H9 (cell line): ENCODE measurements at regions not wholly inside any gene's neighbourhood (a gene's known extent, or its start where the extent isn't known, plus 50 kb on each side); places are given as distances from the start of the nearest gene placed in this dataset.

Experiments
- DNase-seq: peaks from one replicate; pipeline ENCODE4 v3.0.0-alpha.2; 2017
- H2AFZ ChIP-seq: one replicate; pipeline ENCODE4 v1.6.1; 2013; ENCODE audit warnings: mild to moderate bottlenecking, low read length, control low read depth, moderate library complexity
- H2AK5ac ChIP-seq: 2 replicates; pipeline ENCODE4 v1.6.1; 2013; ENCODE audit warnings: low read length, control low read depth, mixed read lengths; ENCODE audit not compliant: insufficient read length
- H2BK120ac ChIP-seq: one replicate; pipeline ENCODE4 v1.6.1; 2013; ENCODE audit warnings: low read depth, mild to moderate bottlenecking, low read length, control low read depth, inconsistent platforms; ENCODE audit not compliant: poor library complexity, severe bottlenecking
- H2BK12ac ChIP-seq: 2 replicates; pipeline ENCODE4 v1.6.1; 2013; ENCODE audit warnings: low read length, control low read depth, mixed read lengths, low read depth; ENCODE audit not compliant: insufficient read length
- H2BK15ac ChIP-seq: 2 replicates; pipeline ENCODE4 v1.6.1; 2013; ENCODE audit warnings: low read depth, low read length, control low read depth
- H2BK20ac ChIP-seq: one replicate; pipeline ENCODE4 v1.6.1; 2013; ENCODE audit warnings: low read depth, mild to moderate bottlenecking, low read length, control low read depth, inconsistent platforms; ENCODE audit not compliant: poor library complexity, severe bottlenecking
- H2BK5ac ChIP-seq: 2 replicates; pipeline ENCODE4 v1.6.1; 2013; ENCODE audit warnings: low read length, control low read depth, mixed read lengths; ENCODE audit not compliant: insufficient read length
- H3K14ac ChIP-seq: 2 replicates; pipeline ENCODE4 v1.6.1; 2013; ENCODE audit warnings: low read length, control low read depth; ENCODE audit not compliant: insufficient read depth
- H3K18ac ChIP-seq: 2 replicates; pipeline ENCODE4 v1.6.1; 2013; ENCODE audit warnings: low read depth, mild to moderate bottlenecking, mixed read lengths, low read length, control low read depth; ENCODE audit not compliant: insufficient read length
- H3K23ac ChIP-seq: 2 replicates; pipeline ENCODE4 v1.6.1; 2013; ENCODE audit warnings: low read length, control low read depth, mixed read lengths, low read depth; ENCODE audit not compliant: insufficient read length
- H3K23me2 ChIP-seq: 2 replicates; pipeline ENCODE4 v1.6.1; 2013; ENCODE audit warnings: low read depth, mild to moderate bottlenecking, mixed read lengths, low read length, control low read depth; ENCODE audit not compliant: insufficient read length, poor library complexity, severe bottlenecking
- H3K27ac ChIP-seq: 2 replicates; pipeline ENCODE4 v1.5.1; 2013; ENCODE audit warnings: low read length, control low read depth, mixed read lengths, low read depth; ENCODE audit not compliant: insufficient read length
- H3K27me3 ChIP-seq: 2 replicates; pipeline ENCODE4 v1.6.1; 2013; ENCODE audit warnings: low read length, control low read depth, inconsistent platforms; ENCODE audit not compliant: insufficient read depth
- H3K4ac ChIP-seq: 2 replicates; pipeline ENCODE4 v1.6.1; 2013; ENCODE audit warnings: low read depth, mild to moderate bottlenecking, control low read depth, inconsistent platforms, low read length, moderate library complexity
- H3K4me1 ChIP-seq: 2 replicates; pipeline ENCODE4 v1.6.1; 2013; ENCODE audit warnings: low read length, control low read depth, inconsistent platforms; ENCODE audit not compliant: insufficient read depth
- H3K4me2 ChIP-seq: 2 replicates; pipeline ENCODE4 v1.6.1; 2013; ENCODE audit warnings: low read length, control low read depth, mixed read lengths; ENCODE audit not compliant: insufficient read length, insufficient read depth
- H3K56ac ChIP-seq: 2 replicates; pipeline ENCODE4 v1.6.1; 2013; ENCODE audit warnings: low read depth, mild to moderate bottlenecking, mixed read lengths, low read length, control low read depth; ENCODE audit not compliant: insufficient read length
- H3K79me1 ChIP-seq: 2 replicates; pipeline ENCODE4 v1.6.1; 2013; ENCODE audit warnings: low read depth, mild to moderate bottlenecking, moderate library complexity, low read length, control low read depth, inconsistent platforms; ENCODE audit not compliant: insufficient read depth, poor library complexity, severe bottlenecking
- H3K79me2 ChIP-seq: 2 replicates; pipeline ENCODE4 v1.6.1; 2013; ENCODE audit warnings: low read length, control low read depth, inconsistent platforms; ENCODE audit not compliant: insufficient read depth
- H3K9ac ChIP-seq: 2 replicates; pipeline ENCODE4 v1.6.1; 2013; ENCODE audit warnings: low read length, control low read depth, mixed read lengths; ENCODE audit not compliant: insufficient read length; ENCODE audit errors: extremely low read depth
- H3K9me3 ChIP-seq: one replicate; pipeline ENCODE4 v1.6.1; 2013; ENCODE audit warnings: low read depth, low read length, inconsistent platforms; ENCODE audit not compliant: control insufficient read depth
- H3T11ph ChIP-seq: one replicate; pipeline ENCODE4 v1.6.1; 2013; ENCODE audit warnings: mild to moderate bottlenecking, low read length, control low read depth, inconsistent platforms
- H4K20me1 ChIP-seq: one replicate; pipeline ENCODE4 v1.6.1; 2013; ENCODE audit not compliant: control insufficient read depth, insufficient read length, insufficient read depth
- H4K5ac ChIP-seq: 2 replicates; pipeline ENCODE4 v1.6.1; 2013; ENCODE audit warnings: low read depth, mild to moderate bottlenecking, mixed read lengths, low read length, control low read depth; ENCODE audit not compliant: insufficient read length
- H4K8ac ChIP-seq: replicated peaks from 2 replicates; pipeline ENCODE4 v1.6.1; 2013; ENCODE audit warnings: low read length, control low read depth, mixed read lengths, low read depth; ENCODE audit not compliant: insufficient read length
- H4K91ac ChIP-seq: 2 replicates; pipeline ENCODE4 v1.6.1; 2013; ENCODE audit warnings: low read depth, mild to moderate bottlenecking, moderate library complexity, mixed read lengths, low read length, control low read depth; ENCODE audit not compliant: insufficient read length
- H3K27ac Mint-ChIP-seq, 3 experiments: 2 replicates in 2 of 3; 3 replicates in 1 of 3; pipeline ENCODE4 v1.8.0; 2020 to 2021; ENCODE audit warnings: mixed read lengths in 3 of 3, mild to moderate bottlenecking in 1 of 3, moderate library complexity in 1 of 3
- H3K27me3 Mint-ChIP-seq: 2 replicates; pipeline ENCODE4 v1.8.0; 2021; ENCODE audit warnings: low read depth, mild to moderate bottlenecking, moderate library complexity, mixed read lengths
- H3K36me3 Mint-ChIP-seq, 3 experiments: 2 replicates in 2 of 3; 3 replicates in 1 of 3; pipeline ENCODE4 v1.8.0; 2020 to 2021; ENCODE audit warnings: low read depth in 3 of 3, mixed read lengths in 3 of 3; ENCODE audit not compliant: insufficient read depth in 1 of 3
- H3K4me1 Mint-ChIP-seq, 2 experiments: 2 replicates each; pipeline ENCODE4 v1.8.0; 2020; ENCODE audit warnings: mixed read lengths in 2 of 2
- H3K4me3 Mint-ChIP-seq, 2 experiments: 2 replicates in 1 of 2; 3 replicates in 1 of 2; pipeline ENCODE4 v1.8.0; 2020 to 2021; ENCODE audit warnings: mild to moderate bottlenecking in 2 of 2, mixed read lengths in 2 of 2, moderate library complexity in 1 of 2
- H3K9me3 Mint-ChIP-seq, 2 experiments: 2 replicates in 1 of 2; 3 replicates in 1 of 2; pipeline ENCODE4 v1.8.0; 2020; ENCODE audit warnings: mild to moderate bottlenecking in 2 of 2, mixed read lengths in 2 of 2, moderate library complexity in 1 of 2
- WGBS: extraction: QIAGEN DNeasy Blood & Tissue Kit; methylation state at CpG from one replicate; pipeline ENCODE4 v1.1.7; 2013; ENCODE audit warnings: missing lambda C conversion rate, low lambda C conversion rate, mixed read lengths; ENCODE audit not compliant: insufficient read length; ENCODE audit errors: extremely low coverage; 5-methylcytosine and 5-hydroxymethylcytosine counted together
- TF ChIP-seq, protein P1 (sequence below): fragments of 200-600 bp; sonication (generic); conservative IDR thresholded peaks from 3 replicates; pipeline ENCODE4 v1.8.0; 2021; ENCODE audit warnings: antibody characterized with exemption, mild to moderate bottlenecking

DNA sequence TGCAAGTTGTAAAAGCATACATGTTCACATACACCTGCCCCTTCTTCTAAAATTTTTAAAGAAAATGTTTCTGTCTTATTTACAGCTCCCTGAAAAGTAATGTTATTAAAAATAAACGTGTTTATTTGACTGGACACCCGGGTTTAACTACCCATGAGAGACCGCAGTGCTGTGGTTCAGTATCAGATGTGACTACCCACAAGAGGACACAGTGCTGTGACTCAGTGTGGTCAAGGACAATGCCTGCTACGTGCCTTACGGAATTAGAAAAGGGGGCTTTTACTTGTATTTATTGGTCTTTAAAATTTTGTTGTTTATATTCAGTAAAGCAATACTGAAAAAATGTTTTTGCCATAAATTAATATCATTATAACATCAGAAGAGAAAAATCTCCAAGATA, 641.4 kb downstream of the TRIML1 start:
- H3K9ac ChIP-seq, result no peak overlapping the region
- no CpG with 5 or more reads among the region's 5 CpGs for WGBS
- H2BK15ac ChIP-seq, result no peak overlapping the region
- H3K23ac ChIP-seq, result no peak overlapping the region
- H3K4me2 ChIP-seq, result no peak overlapping the region
- Mint-ChIP-seq H3K36me3 (no peaks in the 10 kb centered on the region), H3K27ac (no peak overlapping the region), H3K4me3 (no peak overlapping the region), H3K27me3 (no peaks in the 10 kb centered on the region), H3K9me3 (no peaks in the 10 kb centered on the region; a peak in 1 of 5 replicates), H3K4me1 (peaks cover 0 to under 1% of the 10 kb centered on the region in 2 experiments; a peak in 2 of 4 replicates)
- no peak overlapping the region for H3K14ac ChIP-seq
- H3K79me1 ChIP-seq, result no peaks in the 10 kb centered on the region
- H4K8ac ChIP-seq, result no peak overlapping the region
- H3K4me1 ChIP-seq, result no peaks in the 10 kb centered on the region
- no peak overlapping the region for H3K4ac ChIP-seq
- no peak overlapping the region for H3K18ac ChIP-seq
- TF ChIP-seq, protein P1, sequence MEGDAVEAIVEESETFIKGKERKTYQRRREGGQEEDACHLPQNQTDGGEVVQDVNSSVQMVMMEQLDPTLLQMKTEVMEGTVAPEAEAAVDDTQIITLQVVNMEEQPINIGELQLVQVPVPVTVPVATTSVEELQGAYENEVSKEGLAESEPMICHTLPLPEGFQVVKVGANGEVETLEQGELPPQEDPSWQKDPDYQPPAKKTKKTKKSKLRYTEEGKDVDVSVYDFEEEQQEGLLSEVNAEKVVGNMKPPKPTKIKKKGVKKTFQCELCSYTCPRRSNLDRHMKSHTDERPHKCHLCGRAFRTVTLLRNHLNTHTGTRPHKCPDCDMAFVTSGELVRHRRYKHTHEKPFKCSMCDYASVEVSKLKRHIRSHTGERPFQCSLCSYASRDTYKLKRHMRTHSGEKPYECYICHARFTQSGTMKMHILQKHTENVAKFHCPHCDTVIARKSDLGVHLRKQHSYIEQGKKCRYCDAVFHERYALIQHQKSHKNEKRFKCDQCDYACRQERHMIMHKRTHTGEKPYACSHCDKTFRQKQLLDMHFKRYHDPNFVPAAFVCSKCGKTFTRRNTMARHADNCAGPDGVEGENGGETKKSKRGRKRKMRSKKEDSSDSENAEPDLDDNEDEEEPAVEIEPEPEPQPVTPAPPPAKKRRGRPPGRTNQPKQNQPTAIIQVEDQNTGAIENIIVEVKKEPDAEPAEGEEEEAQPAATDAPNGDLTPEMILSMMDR, result no peak
- no peak overlapping the region for H3K27ac ChIP-seq
- H3K9me3 ChIP-seq, result no peaks in the 10 kb centered on the region
- no peak overlapping the region for H2AK5ac ChIP-seq
- H2BK20ac ChIP-seq, result no peak overlapping the region
- H3K79me2 ChIP-seq, result no peaks in the 10 kb centered on the region
- no peak overlapping the region for H3T11ph ChIP-seq
- no peaks in the 10 kb centered on the region for H4K20me1 ChIP-seq
- no peaks in the 10 kb centered on the region for H3K27me3 ChIP-seq
- H3K23me2 ChIP-seq, result no peaks in the 10 kb centered on the region
- no peak overlapping the region for H2AFZ ChIP-seq
- H4K91ac ChIP-seq, result no peak overlapping the region
- no peak overlapping the region for H2BK120ac ChIP-seq
- H2BK5ac ChIP-seq, result no peak overlapping the region
- DNase-seq, result no peak
- no peak overlapping the region for H4K5ac ChIP-seq
- H3K56ac ChIP-seq, result no peak overlapping the region
- no peak overlapping the region for H2BK12ac ChIP-seq
